C4-2B (cell line): ENCODE measurements at regions not wholly inside any gene's neighbourhood (a gene's known extent, or its start where the extent isn't known, plus 50 kb on each side); places are given as distances from the start of the nearest gene placed in this dataset.

Source experiments
- H3K27ac ChIP-seq: fragments of 450-650 bp; 2 replicates; pipeline ENCODE4 v1.5.1; 2017
- ZFX ChIP-seq: fragments of 450-650 bp; IDR thresholded peaks from 2 replicates; pipeline ENCODE4 v1.6.1; 2017
- TF ChIP-seq, protein P1 (sequence below): fragments of 450-650 bp; conservative IDR thresholded peaks from 2 replicates; pipeline ENCODE4 v1.5.1; 2017; ENCODE audit warnings: mild to moderate bottlenecking

GRCh38 chrX:46040001-46040400 lies 505.2 kb downstream of the ZNF674 start:
- TF ChIP-seq ZFX = no peak
- TF ChIP-seq, protein P1, sequence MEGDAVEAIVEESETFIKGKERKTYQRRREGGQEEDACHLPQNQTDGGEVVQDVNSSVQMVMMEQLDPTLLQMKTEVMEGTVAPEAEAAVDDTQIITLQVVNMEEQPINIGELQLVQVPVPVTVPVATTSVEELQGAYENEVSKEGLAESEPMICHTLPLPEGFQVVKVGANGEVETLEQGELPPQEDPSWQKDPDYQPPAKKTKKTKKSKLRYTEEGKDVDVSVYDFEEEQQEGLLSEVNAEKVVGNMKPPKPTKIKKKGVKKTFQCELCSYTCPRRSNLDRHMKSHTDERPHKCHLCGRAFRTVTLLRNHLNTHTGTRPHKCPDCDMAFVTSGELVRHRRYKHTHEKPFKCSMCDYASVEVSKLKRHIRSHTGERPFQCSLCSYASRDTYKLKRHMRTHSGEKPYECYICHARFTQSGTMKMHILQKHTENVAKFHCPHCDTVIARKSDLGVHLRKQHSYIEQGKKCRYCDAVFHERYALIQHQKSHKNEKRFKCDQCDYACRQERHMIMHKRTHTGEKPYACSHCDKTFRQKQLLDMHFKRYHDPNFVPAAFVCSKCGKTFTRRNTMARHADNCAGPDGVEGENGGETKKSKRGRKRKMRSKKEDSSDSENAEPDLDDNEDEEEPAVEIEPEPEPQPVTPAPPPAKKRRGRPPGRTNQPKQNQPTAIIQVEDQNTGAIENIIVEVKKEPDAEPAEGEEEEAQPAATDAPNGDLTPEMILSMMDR = no peak
- no peak overlapping the region for H3K27ac ChIP-seq

- no peak overlapping the region for H3K27ac ChIP-seq
- TF ChIP-seq, protein P1 = no peak
- TF ChIP-seq ZFX = no peak
Measured at GRCh38 chrX:46039526-46039925, 505.7 kb downstream of the ZNF674 start.

DNA sequence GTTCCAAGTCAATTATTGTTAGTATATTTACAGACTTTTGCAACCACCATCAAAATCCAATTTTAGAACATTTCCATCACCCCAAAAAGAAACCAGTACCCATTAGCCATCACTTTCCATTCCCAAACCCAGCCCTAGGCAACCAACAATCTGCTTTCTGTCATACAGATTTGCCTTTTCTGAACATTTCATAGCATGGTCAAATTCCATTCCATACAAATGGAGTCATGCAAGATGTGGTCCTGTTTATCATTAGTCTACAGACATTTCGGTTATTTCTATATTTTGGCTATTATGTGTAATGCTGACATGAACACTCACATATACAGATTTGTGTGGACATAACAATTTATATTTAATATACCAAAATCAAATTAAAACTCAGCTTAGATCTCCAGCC lies 508.7 kb downstream of the ZNF674 start:
- H3K27ac ChIP-seq = no peak overlapping the region
- no peak for TF ChIP-seq ZFX
- TF ChIP-seq, protein P1 = no peak

- no peak overlapping the region for H3K27ac ChIP-seq
Measured at GRCh38 chrX:46034868-46035267, 510.4 kb downstream of the ZNF674 start.

GRCh38 chrX:46029777-46030176 lies 515.4 kb downstream of the ZNF674 start:
- TF ChIP-seq, protein P1 = no peak
- TF ChIP-seq ZFX = no peak

More at GRCh38 chrX:46034868-46035267, 510.4 kb downstream of the ZNF674 start:
- TF ChIP-seq, protein P1 = no peak
- TF ChIP-seq ZFX = no peak

GRCh38 chrX:46016296-46016695 lies 528.9 kb downstream of the ZNF674 start:
- H3K27ac ChIP-seq = no peak overlapping the region
- TF ChIP-seq, protein P1 = no peak
- TF ChIP-seq ZFX = no peak

More at GRCh38 chrX:46029777-46030176, 515.4 kb downstream of the ZNF674 start:
- no peak overlapping the region for H3K27ac ChIP-seq

DNA sequence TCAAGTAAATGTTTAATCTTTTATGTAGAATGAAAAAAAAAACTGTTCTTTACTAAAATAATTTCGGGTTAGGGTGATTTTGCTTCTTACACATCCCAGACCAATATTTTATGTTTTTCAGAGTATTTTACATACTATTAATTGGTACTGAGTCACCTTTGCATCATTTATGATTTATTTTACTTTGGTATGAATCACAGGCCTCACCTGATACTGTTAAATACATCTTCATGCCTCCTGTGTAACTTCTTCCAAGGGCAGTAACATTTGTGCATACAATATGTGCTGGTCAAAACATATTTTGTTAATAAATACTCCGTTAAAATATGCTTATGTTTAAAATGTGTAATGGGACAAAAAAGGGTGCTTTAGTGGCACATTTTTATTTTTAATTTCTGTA lies 529.6 kb downstream of the ZNF674 start:
- TF ChIP-seq, protein P1 = no peak
- TF ChIP-seq ZFX = no peak

More for the DNA sequence above, 529.6 kb downstream of the ZNF674 start:
- H3K27ac ChIP-seq = no peak overlapping the region
